Right renal cortex interstitium (tissue), 3 donors: ENCODE measurements at regions not wholly inside any gene's neighbourhood (a gene's known extent, or its start where the extent isn't known, plus 50 kb on each side); places are given as distances from the start of the nearest gene placed in this dataset.
"Not testable (repeated sequence)": the region's sequence is repeated elsewhere in the genome, so short reads cannot be mapped to it uniquely, and the experiment has no call there.

Source experiments
- DNase-seq, 3 donors: peaks; one replicate each; pipeline ENCODE4 v3.0.0-alpha.2; 2013; ENCODE audit warnings: low read depth in 3 of 3, low spot score in 2 of 3

- not testable (repeated sequence) for DNase-seq
These were observed 56.2 kb downstream of the SPATA31A6 start for GRCh38 chr9:42239445-42240260.

GRCh38 chr9:42240261-42240579 is 56.8 kb downstream of the SPATA31A6 start:
- not testable (repeated sequence) for DNase-seq

GRCh38 chr9:42243211-42243610 is 59.8 kb downstream of the SPATA31A6 start:
- DNase-seq, result not testable (repeated sequence)

GRCh38 chr9:42243822-42244221 is 60.4 kb downstream of the SPATA31A6 start:
- not testable (repeated sequence) for DNase-seq

- not testable (repeated sequence) for DNase-seq
These were observed 85.3 kb downstream of the SPATA31A6 start for GRCh38 chr9:42268729-42269128.

- DNase-seq, result not testable (repeated sequence)
These were observed 85.7 kb downstream of the SPATA31A6 start for GRCh38 chr9:42269171-42269570.

- not testable (repeated sequence) for DNase-seq
These were observed 89.7 kb downstream of the SPATA31A6 start for GRCh38 chr9:42273191-42273590.

- DNase-seq, result no peak
These were observed 91.7 kb downstream of the SPATA31A6 start for GRCh38 chr9:42275141-42275540.

GRCh38 chr9:42282531-42283178 is 99.2 kb downstream of the SPATA31A6 start:
- not testable (repeated sequence) for DNase-seq

GRCh38 chr9:42283179-42283543 is 99.7 kb downstream of the SPATA31A6 start:
- not testable (repeated sequence) for DNase-seq

- DNase-seq, result not testable (repeated sequence)
These were observed 102.8 kb downstream of the SPATA31A6 start for GRCh38 chr9:42286145-42286845.

- not testable (repeated sequence) for DNase-seq
These were observed 104.8 kb downstream of the SPATA31A6 start for GRCh38 chr9:42288002-42288864.

GRCh38 chr9:42288865-42289229 is 105.4 kb downstream of the SPATA31A6 start:
- not testable (repeated sequence) for DNase-seq

GRCh38 chr9:42300124-42300523 is 116.7 kb downstream of the SPATA31A6 start:
- DNase-seq, result not testable (repeated sequence)

- not testable (repeated sequence) for DNase-seq
These were observed 123.2 kb downstream of the SPATA31A6 start for GRCh38 chr9:42306625-42307024.

- DNase-seq, result not testable (repeated sequence)
These were observed 124.0 kb downstream of the SPATA31A6 start for GRCh38 chr9:42307449-42307848.

GRCh38 chr9:42310972-42311371 is 127.5 kb downstream of the SPATA31A6 start:
- DNase-seq, result not testable (repeated sequence)

GRCh38 chr9:42316026-42316425 is 132.6 kb downstream of the SPATA31A6 start:
- not testable (repeated sequence) for DNase-seq

- DNase-seq, result not testable (repeated sequence)
These were observed 134.2 kb downstream of the SPATA31A6 start for GRCh38 chr9:42317677-42318076.

GRCh38 chr9:42323084-42323809 is 139.8 kb downstream of the SPATA31A6 start:
- not testable (repeated sequence) for DNase-seq
